OCI-M1 (cell line): ENCODE measurements at regions not wholly inside any gene's neighbourhood (a gene's known extent, or its start where the extent isn't known, plus 50 kb on each side); places are given as distances from the start of the nearest gene placed in this dataset.

ENCODE experiments used
- DNase-seq: peaks from one replicate; lab custom pipeline; 2025; lab: John Stamatoyannopoulos, UW

GRCh38 chr21:24118738-24119459, 1488.4 kb downstream of the MRPL39 start:
- no peak for DNase-seq

DNA sequence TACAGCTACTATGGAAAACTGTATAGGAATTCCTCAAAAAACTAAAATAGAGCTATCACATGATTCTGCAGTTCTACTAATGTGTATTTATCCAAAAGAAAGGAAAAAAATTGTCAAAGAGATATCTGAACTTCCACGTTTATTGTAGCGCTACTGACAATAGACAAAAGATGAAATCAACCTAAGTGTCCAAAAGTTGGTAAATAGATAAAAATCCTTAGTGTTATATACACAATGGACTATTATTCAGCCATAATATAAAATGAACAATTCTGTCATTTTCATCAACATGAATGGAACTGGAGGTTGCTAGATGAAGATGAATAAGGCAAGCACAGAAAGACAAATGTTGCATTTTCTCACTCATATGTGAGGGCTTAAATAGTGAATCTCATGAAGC, 1492.1 kb downstream of the MRPL39 start:
- no peak for DNase-seq

- DNase-seq = no peak
Observed at GRCh38 chr21:24112020-24112419, 1495.3 kb downstream of the MRPL39 start.

DNA sequence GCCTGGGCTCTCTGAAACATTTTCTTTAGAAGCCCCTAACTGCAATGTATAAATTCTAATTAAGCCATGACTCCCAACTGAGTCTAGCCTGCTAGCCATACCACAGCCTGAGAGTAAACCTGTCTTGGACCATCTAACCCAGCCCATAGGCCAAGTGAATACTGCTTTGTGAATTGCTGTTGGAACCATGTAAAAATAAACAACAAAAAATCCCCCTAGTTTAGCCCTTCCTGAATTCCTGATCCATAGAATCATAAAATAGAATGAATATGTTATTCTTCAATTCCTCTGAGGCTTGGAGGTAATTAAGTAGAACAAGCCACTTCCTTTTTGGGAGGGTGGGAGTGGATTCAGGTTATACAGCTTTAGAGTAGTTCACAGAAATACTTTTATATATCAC, 1496.4 kb downstream of the MRPL39 start:
- no peak for DNase-seq

- DNase-seq = no peak
Observed at GRCh38 chr21:24097181-24097580, 1510.1 kb downstream of the MRPL39 start.

DNA sequence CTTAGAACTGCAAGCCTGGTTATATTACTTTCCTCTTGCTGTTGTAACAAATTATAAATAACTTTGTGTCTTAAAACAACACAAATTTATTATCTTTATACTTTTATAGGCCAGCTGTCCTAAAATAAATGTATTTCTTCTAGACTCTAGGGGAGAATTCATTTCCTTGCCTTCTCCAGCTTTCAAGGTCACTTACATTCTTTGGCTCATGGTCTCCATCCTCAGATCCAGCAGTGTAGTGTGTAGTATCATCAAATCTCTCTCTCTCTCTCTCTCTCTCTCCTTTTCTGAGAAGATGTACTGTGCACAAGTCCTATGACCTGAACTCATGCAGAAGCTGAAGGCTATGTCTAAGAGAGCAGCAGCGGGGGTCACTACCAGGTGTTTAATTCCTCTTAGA, 1510.6 kb downstream of the MRPL39 start:
- DNase-seq = no peak

DNA sequence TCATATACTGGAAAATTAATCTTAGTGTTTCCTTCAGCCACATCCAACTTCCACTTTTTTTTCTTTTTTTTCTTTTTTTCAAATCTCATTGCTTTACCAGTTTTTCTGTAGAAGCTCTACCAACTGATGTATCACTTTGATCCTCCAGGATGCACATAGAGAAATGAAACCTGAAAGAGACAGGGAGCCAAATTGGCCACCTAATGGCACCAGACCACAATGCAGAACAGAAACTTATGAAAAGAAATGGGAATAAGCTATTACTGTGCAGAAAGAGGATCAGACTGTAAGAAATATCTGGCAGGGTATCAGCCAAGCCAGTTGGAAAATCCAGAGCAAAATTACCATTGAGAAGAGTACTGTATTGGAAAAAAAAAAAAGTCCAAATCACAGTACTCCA, 1514.2 kb downstream of the MRPL39 start:
- no peak for DNase-seq

GRCh38 chr21:24076179-24076578, 1531.1 kb downstream of the MRPL39 start:
- peak; percentile 31 for DNase-seq

GRCh38 chr21:24055696-24056095, 1551.6 kb downstream of the MRPL39 start:
- no peak for DNase-seq

- peak; percentile 33 for DNase-seq
Observed at GRCh38 chr21:24050231-24050630, 1557.0 kb downstream of the MRPL39 start.

DNA sequence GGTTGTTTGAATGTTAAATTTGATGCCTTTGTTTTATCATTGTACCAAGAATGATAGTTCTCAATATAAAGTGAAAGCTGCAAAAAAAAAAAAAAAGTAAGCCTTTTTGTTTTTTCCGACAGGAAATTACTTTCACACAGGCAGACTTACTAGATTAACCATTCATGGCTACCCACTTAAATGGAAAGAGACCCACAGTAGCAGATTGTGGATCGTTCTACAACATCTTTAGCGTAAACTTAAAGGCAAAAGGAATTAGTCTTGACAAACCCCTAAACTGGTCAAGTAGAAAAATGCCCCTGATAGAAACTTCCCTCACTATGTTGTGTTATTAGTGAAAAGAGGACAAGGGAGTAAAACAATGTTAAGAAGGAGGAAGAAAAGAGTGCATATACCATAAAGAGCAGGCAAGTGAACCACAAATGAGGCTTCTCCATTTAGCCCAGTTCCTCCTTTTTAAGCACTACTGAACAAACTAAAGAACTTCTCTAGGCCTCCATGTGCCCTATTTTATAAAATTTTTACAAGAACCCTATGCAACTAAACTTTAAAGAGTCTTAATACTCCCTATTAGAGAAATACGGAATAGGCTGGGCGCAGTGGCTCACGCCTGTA, 1560.3 kb downstream of the MRPL39 start:
- DNase-seq = no peak

DNA sequence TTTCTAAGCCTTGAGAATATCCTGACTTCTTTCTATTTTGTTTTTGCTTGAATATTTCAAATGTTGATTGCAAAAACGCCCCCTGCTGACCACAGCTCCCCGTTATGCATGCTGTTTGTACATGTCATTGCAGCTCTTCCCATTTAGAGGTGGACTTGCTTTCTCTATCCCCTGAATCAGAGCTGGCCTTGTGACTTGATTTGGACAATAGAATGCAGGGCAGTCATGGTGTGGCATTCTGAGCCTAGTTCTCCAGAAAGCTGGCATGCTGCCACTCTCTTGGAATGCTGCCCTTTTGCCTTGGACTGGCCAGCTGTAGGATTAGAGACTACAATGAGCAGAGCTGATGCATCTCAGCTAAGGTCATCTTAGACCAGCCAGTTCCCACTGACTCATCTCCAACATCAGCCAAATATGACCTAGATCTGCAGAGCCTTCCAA, 1561.5 kb downstream of the MRPL39 start:
- DNase-seq = peak; percentile 72

- no peak for DNase-seq
Observed at GRCh38 chr21:24045373-24045772, 1561.9 kb downstream of the MRPL39 start.

DNA sequence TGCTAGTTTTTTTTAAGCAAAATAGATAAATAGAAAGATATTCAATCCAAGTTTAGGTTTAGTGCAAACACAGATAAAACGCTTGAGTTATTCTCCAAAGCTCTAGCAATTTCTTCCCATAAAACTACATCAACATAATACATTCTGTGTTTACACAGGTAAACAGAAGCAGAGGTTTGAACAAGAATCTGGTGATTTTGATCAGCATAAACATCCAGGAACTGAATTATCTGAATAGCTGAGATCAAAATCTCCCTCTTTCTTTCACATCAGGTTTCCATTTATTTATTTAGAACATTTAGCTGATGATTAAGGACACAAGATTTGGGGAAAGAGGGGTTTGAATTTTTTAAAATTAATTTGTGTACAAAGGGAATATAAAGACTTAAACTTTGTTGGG, 1564.6 kb downstream of the MRPL39 start:
- no peak for DNase-seq

DNA sequence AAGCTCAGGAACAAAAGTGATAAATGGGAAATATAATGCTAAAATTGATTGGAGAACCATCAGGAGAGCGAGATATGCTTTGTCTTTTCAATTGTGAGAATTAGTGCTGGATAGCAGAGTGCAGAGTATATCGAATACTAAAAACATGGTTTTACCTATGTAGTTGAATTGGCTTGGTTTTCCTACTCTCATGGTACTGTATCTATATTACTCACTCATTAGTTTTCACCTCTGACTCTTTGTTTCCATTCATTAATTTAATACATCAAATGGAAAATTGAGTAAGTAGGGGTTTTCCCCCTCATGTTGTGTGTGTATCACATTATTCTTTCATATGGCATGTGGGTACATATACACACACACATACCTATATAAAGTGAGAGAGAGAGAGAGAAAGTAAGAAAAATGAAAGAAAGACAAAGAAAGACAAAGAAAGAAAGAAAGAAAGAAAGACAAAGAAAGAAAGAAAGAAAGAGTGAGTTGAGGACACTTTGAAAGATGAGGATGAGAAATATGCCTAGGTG, 1574.5 kb downstream of the MRPL39 start:
- DNase-seq = no peak

DNA sequence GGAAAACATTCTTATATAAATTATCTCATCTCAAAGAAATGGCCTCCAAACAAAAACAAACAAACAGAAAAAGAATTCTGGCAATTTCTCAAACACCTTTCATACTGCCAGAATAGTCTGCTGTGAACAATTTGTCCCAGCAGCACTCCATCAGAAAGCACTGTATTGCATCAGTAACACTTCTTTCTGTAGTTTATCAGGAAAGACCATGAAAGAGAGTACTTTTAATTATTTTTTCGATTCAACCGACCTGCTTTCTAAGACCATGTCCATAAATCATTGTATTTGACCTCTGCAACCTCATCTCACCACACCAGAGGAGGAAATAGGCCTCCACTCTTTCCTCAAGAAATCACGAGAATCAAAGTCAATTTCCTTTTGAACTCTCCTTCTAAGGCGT, 1579.9 kb downstream of the MRPL39 start:
- no peak for DNase-seq

DNA sequence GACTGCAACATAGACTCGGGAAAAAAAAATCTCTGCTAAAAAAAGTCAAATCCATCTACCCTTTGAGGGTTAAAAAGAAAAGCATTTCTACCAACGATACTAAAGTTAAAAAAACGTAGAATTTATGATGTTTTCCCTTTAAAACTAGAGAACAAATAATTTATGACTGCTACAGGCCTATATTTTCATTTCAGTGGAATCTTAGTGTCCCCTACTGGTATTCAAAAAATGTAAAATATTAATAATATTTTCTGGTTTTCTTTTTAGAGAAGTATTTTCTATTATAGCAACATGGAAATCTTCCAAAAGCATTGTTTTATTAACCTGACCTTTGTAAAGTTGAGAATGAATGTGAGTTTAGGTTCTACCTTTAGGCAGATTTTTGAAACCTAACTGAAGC, 1582.2 kb downstream of the MRPL39 start:
- no peak for DNase-seq

GRCh38 chr21:24023936-24024335, 1583.3 kb downstream of the MRPL39 start:
- DNase-seq = no peak

DNA sequence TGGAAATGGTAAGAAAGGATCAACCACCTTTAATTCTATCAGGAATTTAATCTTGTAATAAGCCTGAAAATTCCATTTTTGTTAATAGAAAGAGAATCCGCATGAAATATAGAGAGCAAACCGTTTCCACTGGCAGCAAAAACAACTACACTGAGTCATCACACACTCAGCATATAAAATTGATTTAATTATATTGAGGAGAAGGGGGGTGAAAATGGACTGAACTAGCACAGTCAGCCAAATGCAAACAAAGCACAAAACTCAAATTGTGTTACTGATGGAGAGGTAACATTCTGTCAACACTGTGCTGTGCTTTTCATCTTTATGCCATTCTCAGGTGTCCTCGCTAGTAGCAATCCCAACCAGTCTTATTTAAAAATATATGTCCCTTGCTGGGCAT, 1583.9 kb downstream of the MRPL39 start:
- DNase-seq = no peak

DNA sequence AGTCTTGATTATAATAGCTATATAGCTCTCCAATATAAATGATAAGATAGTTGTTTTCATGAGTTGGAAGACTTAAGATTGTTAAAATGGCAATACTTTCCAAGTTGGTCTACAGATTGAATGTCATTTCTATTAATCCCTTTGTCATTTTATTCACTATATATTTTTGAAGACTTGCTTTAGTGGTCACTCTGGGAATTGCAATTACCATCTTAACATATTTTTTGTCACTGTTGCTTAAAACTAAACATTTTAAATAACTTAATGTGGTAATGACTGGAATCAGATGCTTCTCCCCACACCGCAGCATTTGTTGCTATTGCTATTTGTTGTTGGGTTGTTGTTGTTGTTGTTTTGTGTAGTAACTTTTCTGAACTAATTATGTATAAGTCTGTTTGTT, 1592.9 kb downstream of the MRPL39 start:
- peak; percentile 3 for DNase-seq

GRCh38 chr21:24011087-24011486, 1596.2 kb downstream of the MRPL39 start:
- no peak for DNase-seq

DNA sequence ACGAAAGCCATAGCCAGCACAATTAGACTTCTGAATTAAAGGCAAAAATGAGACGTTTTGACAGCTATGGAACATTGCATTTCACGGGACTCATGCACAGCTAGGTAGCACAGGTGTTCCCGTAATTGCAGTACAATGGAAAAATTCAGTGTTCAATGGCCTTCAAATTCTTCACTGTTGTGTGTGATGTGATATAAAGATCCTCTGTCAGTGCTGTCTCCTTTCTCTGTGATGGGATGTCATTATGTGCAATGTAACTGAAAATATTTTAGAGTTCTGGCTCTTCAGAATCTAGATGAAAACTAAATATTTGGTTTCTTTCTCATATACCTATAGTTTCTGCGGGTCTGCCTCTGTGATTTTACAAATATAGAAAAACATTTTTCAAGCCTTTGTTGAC, 1599.7 kb downstream of the MRPL39 start:
- DNase-seq = no peak

- DNase-seq = no peak
Observed at GRCh38 chr21:23986987-23987386, 1620.3 kb downstream of the MRPL39 start.

GRCh38 chr21:23986214-23986613, 1621.1 kb downstream of the MRPL39 start:
- no peak for DNase-seq
